ENCODE measurements at regions not wholly inside any gene's neighbourhood (a gene's known extent, or its start where the extent isn't known, plus 50 kb on each side); places are given as distances from the start of the nearest gene placed in this dataset.

- TF ChIP-seq EZH2 (optimal IDR thresholded peaks at IDR 0.05; ENCODE audit: low read depth, low read length): no peak
- TF ChIP-seq, protein P1, sequence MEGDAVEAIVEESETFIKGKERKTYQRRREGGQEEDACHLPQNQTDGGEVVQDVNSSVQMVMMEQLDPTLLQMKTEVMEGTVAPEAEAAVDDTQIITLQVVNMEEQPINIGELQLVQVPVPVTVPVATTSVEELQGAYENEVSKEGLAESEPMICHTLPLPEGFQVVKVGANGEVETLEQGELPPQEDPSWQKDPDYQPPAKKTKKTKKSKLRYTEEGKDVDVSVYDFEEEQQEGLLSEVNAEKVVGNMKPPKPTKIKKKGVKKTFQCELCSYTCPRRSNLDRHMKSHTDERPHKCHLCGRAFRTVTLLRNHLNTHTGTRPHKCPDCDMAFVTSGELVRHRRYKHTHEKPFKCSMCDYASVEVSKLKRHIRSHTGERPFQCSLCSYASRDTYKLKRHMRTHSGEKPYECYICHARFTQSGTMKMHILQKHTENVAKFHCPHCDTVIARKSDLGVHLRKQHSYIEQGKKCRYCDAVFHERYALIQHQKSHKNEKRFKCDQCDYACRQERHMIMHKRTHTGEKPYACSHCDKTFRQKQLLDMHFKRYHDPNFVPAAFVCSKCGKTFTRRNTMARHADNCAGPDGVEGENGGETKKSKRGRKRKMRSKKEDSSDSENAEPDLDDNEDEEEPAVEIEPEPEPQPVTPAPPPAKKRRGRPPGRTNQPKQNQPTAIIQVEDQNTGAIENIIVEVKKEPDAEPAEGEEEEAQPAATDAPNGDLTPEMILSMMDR (IDR thresholded peaks at IDR 0.05; ENCODE audit: low read length): no peak
- no peak for TF ChIP-seq EZH2phosphoT487 (IDR thresholded peaks at IDR 0.05; ENCODE audit: low read length)
Measured at GRCh38 chr2:8149985-8150539, 531.8 kb upstream of the ID2 start.
